ENCODE measurements at regions not wholly inside any gene's neighbourhood (a gene's known extent, or its start where the extent isn't known, plus 50 kb on each side); places are given as distances from the start of the nearest gene placed in this dataset.

- Histone ChIP-seq H3K4me3 (ENCODE audit: insufficient read depth, low read depth, low read length) (no peak overlapping the region), H3K4me2 (ENCODE audit: low read depth, low read length) (no peak overlapping the region), H3K4ac (ENCODE audit: low read depth, low read length) (no peak overlapping the region), H2BK120ac (ENCODE audit: low read depth, low read length) (no peak overlapping the region), H2BK20ac (ENCODE audit: low read depth, low read length) (no peak overlapping the region), H4K5ac (ENCODE audit: low read depth, low read length) (no peak overlapping the region), H3K27ac (ENCODE audit: insufficient read depth, low read length) (no peak overlapping the region), H4K20me1 (ENCODE audit: insufficient read depth, low read length) (no peaks in the 10 kb centered on the region), H3K9ac (ENCODE audit: low read depth, low read length) (no peak overlapping the region), H2AK9ac (replicated peaks; ENCODE audit: low read depth, low read length, poor library complexity) (no peak overlapping the region), H3K4me1 (ENCODE audit: control insufficient read depth, insufficient read depth, low read length) (peaks cover 17% of the 10 kb centered on the region), H3K56ac (ENCODE audit: extremely low read depth, insufficient read depth, low read length) (no peak overlapping the region), H3K9me3 (ENCODE audit: control insufficient read depth, insufficient read depth, low read length) (no peaks in the 10 kb centered on the region), H3K36me3 (ENCODE audit: control insufficient read depth, insufficient read depth, low read length) (no peaks in the 10 kb centered on the region), H3K14ac (replicated peaks; ENCODE audit: low read depth, low read length) (no peak overlapping the region), H3K79me1 (ENCODE audit: low read depth in 1 of 2, low read length in 2 of 2) (no peaks in the 10 kb centered on the region), H4K8ac (ENCODE audit: low read depth in 2 of 2, low read length in 2 of 2) (no peak overlapping the region), H2BK15ac (ENCODE audit: low read depth, low read length) (no peak overlapping the region), H3K27me3 (ENCODE audit: control insufficient read depth, insufficient read depth, low read length) (no peaks in the 10 kb centered on the region; the same call in 1 of the 2 replicates), H2AK5ac (ENCODE audit: low read depth, low read length) (no peak overlapping the region), H3K18ac (ENCODE audit: low read depth, low read length) (no peak overlapping the region), H2BK5ac (ENCODE audit: low read depth, low read length, poor library complexity, severe bottlenecking) (no peak overlapping the region), H2AFZ (replicated peaks; ENCODE audit: low read length, poor library complexity) (no peak overlapping the region), H3K9me1 (ENCODE audit: insufficient read depth, low read length) (peaks cover 3% of the 10 kb centered on the region), H3K23ac (ENCODE audit: low read depth, low read length) (no peak overlapping the region), H4K91ac (ENCODE audit: insufficient read depth, low read depth, low read length) (no peak overlapping the region)
- intact Hi-C loops (cut with micrococcal nuclease) (no loop called here), in situ Hi-C loops (cut with MboI; ENCODE audit: low sequenced_read_pairs) (no loop called here), dilution Hi-C loops (cut with HindIII; ENCODE audit: low sequenced_read_pairs, unreplicated experiment) (no loop called here)
- ChIA-PET POLR2A (ENCODE audit: unreplicated experiment) (no interaction called here), CTCF (no interaction called here)
- ATAC-seq (ENCODE audit: low read depth) (no peak), DNase-seq (no peak)
- BruUV-seq (replicated peaks), result no TSS peak
- WGBS, 2 experiments (ENCODE audit: extremely low coverage in 2 of 2, insufficient read length in 1 of 2), result 91% methylated on average over 6 of the region's 11 CpGs; no CpG with 5 or more reads in 1 of the 2 experiments
- TF ChIP-seq RCOR1 (IDR thresholded peaks at IDR 0.05; ENCODE audit: insufficient replicate concordance, low read length), result no peak
- no peak for TF ChIP-seq RAD21 (IDR thresholded peaks at IDR 0.05; ENCODE audit: low read length)
- TF ChIP-seq NFE2L2 (IDR thresholded peaks at IDR 0.05; ENCODE audit: low read depth, low read length), result no peak
- no peak for TF ChIP-seq SMC3 (IDR thresholded peaks at IDR 0.05; ENCODE audit: low read depth, low read length)
- TF ChIP-seq USF2 (IDR thresholded peaks at IDR 0.05; ENCODE audit: low read depth, low read length), result no peak
- TF ChIP-seq CEBPB (IDR thresholded peaks at IDR 0.05; ENCODE audit: low read depth, low read length), result no peak
- TF ChIP-seq FOS (IDR thresholded peaks at IDR 0.05; ENCODE audit: low read depth, low read length), result no peak
- no peak for TF ChIP-seq MAZ (IDR thresholded peaks at IDR 0.05; ENCODE audit: borderline replicate concordance, low read depth, low read length)
Observed at GRCh38 chr13:22111961-22112360, 441.1 kb downstream of the FGF9 start.
